Mucosa of gallbladder (tissue), 1 donor: ENCODE measurements at regions not wholly inside any gene's neighbourhood (a gene's known extent, or its start where the extent isn't known, plus 50 kb on each side); places are given as distances from the start of the nearest gene placed in this dataset.
"Not testable (repeated sequence)": the region's sequence is repeated elsewhere in the genome, so short reads cannot be mapped to it uniquely, and the experiment has no call there.

ENCODE experiments used
- DNase-seq: peaks from one replicate; pipeline ENCODE4 v3.0.0-alpha.2; 2020; ENCODE audit warnings: low spot score
- donor health status: DM: no; HTN: no; CAD: no.

DNA sequence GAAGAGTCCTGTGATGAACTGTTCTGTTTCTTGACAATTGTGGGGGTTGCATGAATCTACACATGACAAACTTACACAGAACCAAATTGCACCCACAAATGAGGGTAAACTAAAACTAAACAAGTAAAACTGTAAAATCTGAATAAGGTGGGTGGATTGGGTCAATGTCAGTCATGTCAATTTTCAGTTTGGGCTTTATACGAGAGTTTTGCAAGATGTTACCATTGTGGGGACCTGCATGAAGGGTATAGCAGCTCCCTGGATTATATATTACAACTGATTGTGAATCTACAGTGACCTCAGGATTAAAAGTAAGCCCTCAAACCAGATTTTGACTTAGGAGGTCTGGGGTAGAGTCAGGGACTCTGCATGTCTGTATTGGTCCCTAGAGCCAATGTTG is 101.5 kb upstream of the LHX5 start:
- DNase-seq: no peak

DNA sequence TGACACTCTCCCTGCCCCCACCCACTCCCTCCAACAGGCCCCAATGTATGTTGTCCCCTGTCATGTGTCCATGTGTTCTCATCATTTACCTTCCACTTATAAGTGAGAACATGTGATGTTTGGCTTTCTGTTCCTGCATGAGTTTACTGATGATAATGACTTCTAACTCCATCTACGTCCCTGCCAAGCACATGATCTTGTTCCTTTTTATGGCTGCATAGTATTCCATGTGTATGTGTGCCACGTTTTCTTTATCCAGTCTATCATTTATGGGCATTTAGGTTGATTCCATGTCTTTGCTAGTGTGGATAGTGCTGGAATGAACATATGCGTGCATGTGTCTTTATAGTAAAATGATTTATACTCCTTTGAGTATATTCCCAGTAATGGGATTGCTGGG is 100.0 kb upstream of the LHX5 start:
- DNase-seq: no peak

- no peak for DNase-seq
These were observed 98.1 kb upstream of the LHX5 start for GRCh38 chr12:113569806-113570205.

DNA sequence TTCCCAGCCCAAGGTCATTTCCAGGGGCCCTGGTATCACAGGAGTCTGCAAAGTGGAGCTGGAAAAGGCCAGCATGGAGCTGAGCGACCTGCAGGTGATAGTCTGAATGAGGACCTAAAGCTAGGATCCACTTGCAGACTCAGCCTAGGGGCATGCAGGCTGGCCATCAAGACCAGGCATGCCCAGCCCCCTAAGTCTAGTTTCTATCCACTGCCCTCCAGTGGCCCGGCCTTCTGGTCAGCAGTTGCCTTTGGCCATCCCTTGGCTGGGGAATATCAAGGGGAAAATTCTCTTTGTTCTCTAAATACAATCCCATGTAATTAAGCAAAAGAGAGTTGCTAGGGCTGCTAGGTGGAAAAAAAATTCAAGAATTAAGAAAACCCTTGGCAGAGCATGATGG is 96.3 kb upstream of the LHX5 start:
- no peak for DNase-seq

- no peak for DNase-seq
These were observed 93.7 kb upstream of the LHX5 start for GRCh38 chr12:113565368-113565767.

DNA sequence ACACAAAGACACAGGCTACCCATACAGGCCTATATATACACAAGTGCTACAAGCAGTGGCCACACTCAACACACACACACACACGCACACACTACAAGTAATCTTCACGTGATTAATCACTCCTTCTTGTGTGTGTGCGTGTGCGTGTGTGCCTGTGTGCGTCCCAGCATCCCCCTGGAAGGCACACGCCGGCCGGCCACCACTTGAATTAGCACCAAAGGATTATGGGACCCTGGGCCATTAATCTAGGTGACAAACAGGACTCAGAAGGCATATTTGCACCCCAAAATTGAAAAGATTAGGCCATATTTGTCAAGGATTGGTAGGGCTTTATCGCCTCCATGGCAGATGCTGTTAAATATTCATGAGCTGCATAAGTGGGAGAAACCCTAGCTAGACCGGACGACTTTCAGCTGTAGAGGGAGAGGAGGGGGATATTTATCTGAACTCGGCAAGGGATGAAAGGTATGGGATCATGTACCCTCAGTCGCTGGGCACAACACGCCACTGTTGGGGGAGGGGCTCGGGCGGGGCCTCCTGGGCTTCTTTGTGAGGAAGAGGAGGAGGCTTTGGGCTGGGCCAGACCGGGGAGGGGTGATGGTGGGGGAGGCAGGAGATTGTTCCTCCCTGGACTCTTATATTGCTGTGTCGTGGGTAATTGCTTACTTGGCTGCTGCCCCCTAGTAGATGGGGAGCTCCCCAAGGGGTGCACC is 89.6 kb upstream of the LHX5 start:
- DNase-seq: no peak

DNA sequence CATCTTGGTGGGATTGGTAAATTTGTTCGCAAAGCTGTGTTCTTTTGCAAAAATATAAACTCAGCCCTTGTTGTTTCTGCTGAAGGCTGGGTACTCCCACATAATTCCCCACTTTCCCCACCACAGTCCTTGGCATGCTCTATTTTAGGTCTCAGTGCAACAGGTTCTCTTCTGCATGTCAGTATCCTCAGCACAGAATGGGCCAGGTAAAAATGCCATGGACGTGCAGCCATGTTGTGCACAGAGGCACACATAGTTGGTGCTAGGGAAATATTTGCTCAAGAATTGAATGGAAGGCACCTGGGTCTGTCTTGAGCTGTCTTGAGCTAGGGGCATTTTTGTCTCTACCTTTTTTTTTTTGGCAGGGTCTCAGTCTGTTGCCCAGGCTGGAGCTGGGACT is 87.8 kb upstream of the LHX5 start:
- DNase-seq: no peak

GRCh38 chr12:113555226-113555625 is 83.6 kb upstream of the LHX5 start:
- DNase-seq: no peak

DNA sequence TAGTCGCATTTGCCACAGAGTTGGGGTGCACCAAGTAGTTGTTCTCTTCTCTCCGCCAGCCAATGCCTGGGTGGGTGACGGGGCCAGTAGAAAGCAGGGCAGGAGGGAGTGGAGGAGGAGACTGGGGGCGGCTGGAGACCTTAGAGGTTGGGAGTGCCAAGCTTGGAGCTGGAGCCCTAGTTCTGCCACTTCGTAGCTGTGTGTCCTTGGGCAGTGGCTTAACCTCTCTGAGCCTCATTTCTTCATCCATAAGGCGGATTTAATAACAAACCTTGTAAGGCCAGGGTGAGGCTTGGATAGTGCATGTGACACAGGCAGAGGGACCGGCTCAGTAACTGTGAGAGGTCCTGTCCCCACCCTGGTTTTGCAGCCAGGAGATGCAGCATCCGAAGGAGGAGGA is 81.1 kb upstream of the LHX5 start:
- DNase-seq: no peak

DNA sequence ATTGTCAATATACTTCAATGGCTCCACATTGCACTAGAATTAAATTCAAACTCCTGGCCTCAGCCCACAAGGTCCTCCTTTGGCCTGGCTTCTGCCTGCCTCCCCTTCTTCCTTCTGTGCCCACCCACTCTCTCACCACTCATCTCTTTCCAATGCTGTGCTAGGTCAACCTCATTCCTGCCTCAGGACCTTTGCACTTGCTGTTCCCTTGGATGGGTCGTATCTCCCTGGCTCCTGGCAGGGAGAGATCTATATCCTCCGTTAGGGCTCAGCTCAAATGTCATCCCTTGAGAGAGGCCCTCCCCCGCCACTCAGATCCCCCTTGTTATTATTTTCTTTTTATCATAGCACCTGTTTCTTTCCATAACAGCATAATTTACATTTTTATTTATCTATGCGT is 79.9 kb upstream of the LHX5 start:
- no peak for DNase-seq

- no peak for DNase-seq
These were observed 76.8 kb upstream of the LHX5 start for GRCh38 chr12:113548467-113548866.

GRCh38 chr12:113546916-113547863 is 75.5 kb upstream of the LHX5 start:
- DNase-seq: no peak

DNA sequence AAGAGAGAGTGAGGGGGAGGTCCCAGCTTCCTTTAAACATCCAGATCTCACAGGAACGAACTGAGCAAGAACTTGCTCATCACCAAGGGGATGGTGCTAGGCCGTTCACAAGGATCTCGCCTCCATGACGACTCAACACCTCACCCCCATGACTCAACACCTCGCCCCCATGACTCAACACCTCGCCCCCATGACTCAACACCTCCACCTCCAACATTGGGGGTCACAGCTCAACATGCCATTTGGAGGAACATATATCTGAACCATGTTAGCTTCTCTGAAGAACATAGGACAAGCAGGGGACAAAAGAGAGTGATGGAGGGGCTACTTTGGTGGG is 66.0 kb upstream of the LHX5 start:
- DNase-seq: no peak

DNA sequence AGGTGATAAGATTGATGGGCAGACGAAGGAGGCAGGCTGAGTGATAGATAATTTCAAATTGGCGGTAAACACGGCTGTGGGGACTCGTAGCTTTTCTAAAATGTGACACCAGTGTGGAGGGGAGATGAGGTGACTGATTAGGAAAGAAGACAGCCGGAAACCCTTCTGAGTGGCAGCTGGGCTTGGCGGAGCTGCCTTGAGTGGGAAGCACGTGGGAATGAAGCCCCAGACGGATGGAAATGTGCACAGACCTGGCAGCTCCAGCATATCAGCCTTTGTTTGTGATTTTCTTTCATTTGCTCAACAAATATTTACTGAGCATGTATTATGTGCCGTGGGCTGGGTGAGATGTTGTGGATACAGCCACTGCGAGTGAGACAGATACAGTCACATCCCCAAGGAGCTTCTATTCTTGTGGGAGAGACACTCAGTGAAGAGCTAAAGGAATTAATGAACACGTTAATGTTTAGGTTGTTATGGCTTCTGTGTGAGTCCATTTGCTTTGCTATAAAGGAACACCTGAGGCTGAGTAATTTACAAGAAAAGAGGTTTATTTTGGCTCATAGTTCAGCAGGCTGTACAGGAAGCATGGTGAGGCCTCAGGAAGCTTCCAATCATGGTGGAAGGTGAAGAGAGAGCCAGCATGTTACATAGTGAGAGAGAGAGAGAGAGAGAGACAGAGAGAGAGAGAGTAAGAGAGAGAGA is 65.5 kb upstream of the LHX5 start:
- DNase-seq: no peak

GRCh38 chr12:113535100-113535499 is 63.4 kb upstream of the LHX5 start:
- no peak for DNase-seq

DNA sequence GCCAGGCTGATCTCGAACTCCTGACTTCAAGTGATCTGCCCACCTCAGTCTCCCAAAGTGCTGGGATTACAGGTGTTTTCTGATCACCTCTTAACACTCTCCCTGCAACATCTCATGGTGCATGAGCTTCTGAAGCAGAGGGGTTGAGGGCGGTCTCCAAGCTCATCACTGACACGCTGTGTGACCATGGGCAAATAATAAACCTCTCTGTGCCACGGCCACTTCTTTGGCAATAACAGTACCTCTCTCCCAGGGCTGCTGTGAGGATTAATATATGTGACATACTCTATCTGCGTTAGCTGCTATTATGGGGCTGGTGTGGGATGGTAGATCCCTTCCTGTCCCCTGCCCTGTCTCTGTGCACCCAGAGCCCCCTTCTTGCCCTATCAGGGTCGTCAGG is 62.9 kb upstream of the LHX5 start:
- no peak for DNase-seq

GRCh38 chr12:113533842-113534375 is 62.2 kb upstream of the LHX5 start:
- no peak for DNase-seq

DNA sequence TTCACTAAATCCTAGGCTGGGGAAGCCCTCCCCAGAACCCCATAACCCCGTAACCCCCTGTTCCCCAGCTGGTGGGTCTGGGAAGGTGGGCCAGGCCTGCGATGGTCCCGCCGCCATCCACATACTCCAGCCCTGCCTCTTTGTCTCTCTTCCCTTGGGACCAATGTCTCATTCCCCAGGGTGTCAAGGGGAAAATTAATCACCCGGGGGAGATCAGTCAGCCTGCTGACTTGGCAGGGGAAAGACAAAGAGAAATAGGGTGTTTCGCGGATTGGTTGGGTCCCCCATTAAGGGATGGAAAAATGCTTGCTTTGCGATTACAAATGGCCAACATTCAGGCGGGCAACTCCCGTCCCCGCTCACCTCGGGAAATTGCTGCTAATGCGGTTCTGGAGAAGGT is 60.6 kb upstream of the LHX5 start:
- DNase-seq: no peak

GRCh38 chr12:113531073-113531472 is 59.4 kb upstream of the LHX5 start:
- DNase-seq: not testable (repeated sequence)

GRCh38 chr12:113528606-113529293 is 57.1 kb upstream of the LHX5 start:
- DNase-seq: no peak

DNA sequence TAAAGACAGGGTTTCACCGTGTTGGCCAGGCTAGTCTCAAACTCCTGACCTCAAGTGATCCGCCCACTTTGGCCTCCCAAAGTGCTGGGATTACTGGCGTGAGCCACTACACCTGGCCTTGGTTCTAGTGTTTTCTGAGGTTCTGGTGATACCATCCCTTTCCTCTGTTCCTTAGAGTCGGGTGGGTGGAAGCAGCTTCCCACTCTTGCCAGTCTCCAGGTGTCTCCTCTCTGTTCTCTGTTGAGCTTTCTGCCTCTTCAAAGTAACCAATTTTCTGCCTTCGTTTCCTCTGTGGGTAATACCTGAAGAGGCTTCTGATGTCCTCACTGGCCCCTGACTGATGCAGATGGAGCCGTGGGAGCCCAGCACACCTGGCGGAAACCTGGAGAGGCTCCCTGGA is 53.4 kb upstream of the LHX5 start:
- no peak for DNase-seq

- DNase-seq: no peak
These were observed 52.8 kb upstream of the LHX5 start for GRCh38 chr12:113524495-113524894.
